Chondrocyte (in vitro differentiated cells): ENCODE measurements at regions not wholly inside any gene's neighbourhood (a gene's known extent, or its start where the extent isn't known, plus 50 kb on each side); places are given as distances from the start of the nearest gene placed in this dataset.

Experiments
- DNase-seq: peaks from one replicate; pipeline ENCODE4 v3.0.0; 2021; ENCODE audit warnings: mixed read lengths, low spot score
- H3K27ac Mint-ChIP-seq: one replicate; pipeline ENCODE4 v1.8.0; 2021; ENCODE audit warnings: mild to moderate bottlenecking, moderate library complexity, mixed read lengths; ENCODE audit not compliant: unreplicated experiment
- H3K27me3 Mint-ChIP-seq: 2 replicates; pipeline ENCODE4 v1.8.0; 2021; ENCODE audit warnings: low read depth, mixed read lengths
- H3K36me3 Mint-ChIP-seq: 2 replicates; pipeline ENCODE4 v1.8.0; 2021; ENCODE audit warnings: low read depth, mixed read lengths
- H3K4me1 Mint-ChIP-seq: 2 replicates; pipeline ENCODE4 v1.8.0; 2021; ENCODE audit warnings: low read depth, mild to moderate bottlenecking, mixed read lengths
- H3K4me3 Mint-ChIP-seq: one replicate; pipeline ENCODE4 v1.8.0; 2021; ENCODE audit warnings: mild to moderate bottlenecking, moderate library complexity, mixed read lengths; ENCODE audit not compliant: unreplicated experiment
- H3K9me3 Mint-ChIP-seq: 2 replicates; pipeline ENCODE4 v1.8.0; 2021; ENCODE audit warnings: low read depth, mixed read lengths
- TF ChIP-seq, protein P1 (sequence below): fragments of 200-600 bp; sonication (generic); IDR thresholded peaks from 2 replicates; pipeline ENCODE4 v1.5.0; 2021; ENCODE audit warnings: antibody characterized with exemption, mild to moderate bottlenecking, moderate library complexity

DNA sequence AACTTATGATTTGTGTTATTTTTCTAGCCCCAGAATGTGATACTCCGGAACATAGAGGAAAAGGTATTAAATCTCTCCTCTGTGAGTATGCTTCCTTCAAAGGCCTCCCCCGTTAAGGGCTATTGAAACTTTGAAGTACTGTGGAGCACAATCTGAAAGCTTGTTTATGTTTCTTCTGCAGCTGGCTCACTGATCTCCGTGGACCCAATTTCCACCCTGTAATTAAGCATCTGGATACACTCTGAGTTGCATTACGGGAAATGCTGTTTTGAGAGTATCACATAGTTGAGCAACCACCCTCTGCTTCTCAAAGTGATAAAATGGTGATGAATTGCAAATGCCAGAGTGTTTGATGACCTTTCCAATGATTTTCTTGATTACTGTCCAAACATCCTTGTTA is 296.8 kb upstream of the PABPC5 start:
- Mint-ChIP-seq H3K4me3 (no peak overlapping the region), H3K4me1 (no peaks in the 10 kb centered on the region), H3K27ac (no peak overlapping the region), H3K9me3 (peaks cover 5% of the 10 kb centered on the region), H3K36me3 (no peaks in the 10 kb centered on the region), H3K27me3 (no peaks in the 10 kb centered on the region)
- no peak for DNase-seq
- TF ChIP-seq, protein P1, sequence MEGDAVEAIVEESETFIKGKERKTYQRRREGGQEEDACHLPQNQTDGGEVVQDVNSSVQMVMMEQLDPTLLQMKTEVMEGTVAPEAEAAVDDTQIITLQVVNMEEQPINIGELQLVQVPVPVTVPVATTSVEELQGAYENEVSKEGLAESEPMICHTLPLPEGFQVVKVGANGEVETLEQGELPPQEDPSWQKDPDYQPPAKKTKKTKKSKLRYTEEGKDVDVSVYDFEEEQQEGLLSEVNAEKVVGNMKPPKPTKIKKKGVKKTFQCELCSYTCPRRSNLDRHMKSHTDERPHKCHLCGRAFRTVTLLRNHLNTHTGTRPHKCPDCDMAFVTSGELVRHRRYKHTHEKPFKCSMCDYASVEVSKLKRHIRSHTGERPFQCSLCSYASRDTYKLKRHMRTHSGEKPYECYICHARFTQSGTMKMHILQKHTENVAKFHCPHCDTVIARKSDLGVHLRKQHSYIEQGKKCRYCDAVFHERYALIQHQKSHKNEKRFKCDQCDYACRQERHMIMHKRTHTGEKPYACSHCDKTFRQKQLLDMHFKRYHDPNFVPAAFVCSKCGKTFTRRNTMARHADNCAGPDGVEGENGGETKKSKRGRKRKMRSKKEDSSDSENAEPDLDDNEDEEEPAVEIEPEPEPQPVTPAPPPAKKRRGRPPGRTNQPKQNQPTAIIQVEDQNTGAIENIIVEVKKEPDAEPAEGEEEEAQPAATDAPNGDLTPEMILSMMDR: no peak
